ENCODE measurements at regions not wholly inside any gene's neighbourhood (a gene's known extent, or its start where the extent isn't known, plus 50 kb on each side); places are given as distances from the start of the nearest gene placed in this dataset.

DNA sequence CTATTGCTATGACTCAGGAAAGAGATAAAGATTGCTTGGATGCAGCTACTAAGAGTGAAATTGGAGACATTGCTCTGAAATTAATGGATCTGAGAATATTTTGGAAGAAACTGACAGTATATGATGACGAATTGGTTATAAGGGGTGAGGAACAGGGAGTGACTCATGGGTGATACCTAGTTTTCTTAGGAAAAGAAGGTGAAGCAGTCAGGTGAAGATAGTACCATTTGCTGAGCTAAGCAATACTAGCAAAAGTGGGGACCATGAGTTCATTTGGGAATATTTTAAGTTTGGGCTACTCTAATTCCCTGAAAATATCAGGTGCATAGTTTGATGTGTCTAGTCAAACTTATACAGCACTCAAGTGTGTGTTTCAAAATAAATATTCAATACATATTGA is 260.1 kb upstream of the NFIA start:
- Histone ChIP-seq H3K9me3 (no peaks in the 10 kb centered on the region), H3K9ac (ENCODE audit: low read depth in 2 of 2, low read length in 2 of 2) (no peak overlapping the region), H3K36me3 (no peaks in the 10 kb centered on the region), H3K27me3 (no peaks in the 10 kb centered on the region), H3K27ac (no peak overlapping the region), H3K4me1 (peaks cover 6% of the 10 kb centered on the region), H3K4me3 (no peak overlapping the region)
- no peak for DNase-seq
- intact Hi-C loops (cut with DNase I), result no loop called here
- TF ChIP-seq, protein P1, sequence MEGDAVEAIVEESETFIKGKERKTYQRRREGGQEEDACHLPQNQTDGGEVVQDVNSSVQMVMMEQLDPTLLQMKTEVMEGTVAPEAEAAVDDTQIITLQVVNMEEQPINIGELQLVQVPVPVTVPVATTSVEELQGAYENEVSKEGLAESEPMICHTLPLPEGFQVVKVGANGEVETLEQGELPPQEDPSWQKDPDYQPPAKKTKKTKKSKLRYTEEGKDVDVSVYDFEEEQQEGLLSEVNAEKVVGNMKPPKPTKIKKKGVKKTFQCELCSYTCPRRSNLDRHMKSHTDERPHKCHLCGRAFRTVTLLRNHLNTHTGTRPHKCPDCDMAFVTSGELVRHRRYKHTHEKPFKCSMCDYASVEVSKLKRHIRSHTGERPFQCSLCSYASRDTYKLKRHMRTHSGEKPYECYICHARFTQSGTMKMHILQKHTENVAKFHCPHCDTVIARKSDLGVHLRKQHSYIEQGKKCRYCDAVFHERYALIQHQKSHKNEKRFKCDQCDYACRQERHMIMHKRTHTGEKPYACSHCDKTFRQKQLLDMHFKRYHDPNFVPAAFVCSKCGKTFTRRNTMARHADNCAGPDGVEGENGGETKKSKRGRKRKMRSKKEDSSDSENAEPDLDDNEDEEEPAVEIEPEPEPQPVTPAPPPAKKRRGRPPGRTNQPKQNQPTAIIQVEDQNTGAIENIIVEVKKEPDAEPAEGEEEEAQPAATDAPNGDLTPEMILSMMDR (IDR thresholded peaks at IDR 0.05), result no peak

DNA sequence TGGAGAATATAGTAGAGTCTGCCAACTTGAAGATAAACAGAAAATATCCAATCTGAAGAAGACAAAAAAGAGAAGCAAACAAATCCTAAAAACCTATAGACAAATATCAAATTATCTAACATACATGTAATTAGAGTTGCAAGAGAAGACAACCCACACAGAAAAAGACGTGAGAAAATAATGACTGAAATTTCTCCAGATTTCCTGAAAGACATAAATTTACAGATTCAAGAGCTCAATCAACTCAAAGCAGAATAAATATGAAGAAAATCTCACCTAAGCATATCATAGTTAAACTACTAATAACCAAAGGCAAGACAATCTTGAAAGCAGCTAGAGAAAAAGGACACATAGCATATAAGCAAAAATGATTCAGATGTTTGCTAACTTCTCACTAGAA is 261.2 kb upstream of the NFIA start:
- Histone ChIP-seq H3K9me3 (no peaks in the 10 kb centered on the region), H3K36me3 (no peaks in the 10 kb centered on the region), H3K4me3 (no peak overlapping the region), H3K9ac (ENCODE audit: low read depth in 2 of 2, low read length in 2 of 2) (no peak overlapping the region), H3K4me1 (peaks cover 6% of the 10 kb centered on the region), H3K27ac (no peak overlapping the region), H3K27me3 (no peaks in the 10 kb centered on the region)
- intact Hi-C loops (cut with DNase I), result no loop called here
- TF ChIP-seq, protein P1 (IDR thresholded peaks at IDR 0.05), result no peak
- DNase-seq, result no peak

DNA sequence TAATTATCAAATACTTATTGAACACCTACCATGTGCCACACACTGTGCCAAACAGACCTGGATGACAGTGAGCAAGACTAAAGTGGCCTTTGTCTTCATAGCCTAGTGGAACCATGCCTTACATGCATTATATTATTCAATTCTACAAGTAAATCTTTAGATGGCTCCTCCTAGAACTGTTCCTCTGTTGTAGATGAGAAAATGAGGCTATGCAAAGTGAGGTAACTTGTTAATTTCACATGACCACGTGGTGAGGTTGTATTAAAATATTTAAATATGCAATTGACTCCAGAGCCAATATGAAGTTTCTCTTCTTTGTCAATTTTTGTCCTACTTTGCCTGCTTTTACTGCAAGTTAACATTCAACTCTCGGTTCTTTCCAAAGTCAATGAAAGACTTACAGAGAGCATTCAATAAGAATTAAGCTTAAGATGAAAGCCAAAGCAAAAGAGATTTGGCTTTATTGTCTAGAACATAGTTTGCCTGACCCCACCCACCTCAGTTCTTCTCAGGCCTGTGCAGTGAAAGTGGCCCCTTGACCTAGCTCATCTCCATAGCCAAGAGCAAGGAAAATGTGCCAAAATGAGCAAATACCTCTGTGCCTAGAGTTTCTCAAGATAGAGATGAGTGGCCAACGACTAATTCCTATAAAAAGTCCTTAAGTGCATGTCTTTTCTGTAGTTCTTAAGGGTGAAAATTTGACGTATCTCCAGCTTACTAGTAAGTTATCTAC is 263.2 kb upstream of the NFIA start:
- Histone ChIP-seq H3K27me3 (no peaks in the 10 kb centered on the region), H3K4me1 (no peaks in the 10 kb centered on the region), H3K9me3 (no peaks in the 10 kb centered on the region), H3K4me3 (no peak overlapping the region), H3K36me3 (no peaks in the 10 kb centered on the region), H3K27ac (no peak overlapping the region), H3K9ac (ENCODE audit: low read depth in 2 of 2, low read length in 2 of 2) (no peak overlapping the region)
- intact Hi-C loops (cut with DNase I), result no loop called here
- TF ChIP-seq, protein P1 (IDR thresholded peaks at IDR 0.05), result no peak
- DNase-seq, result no peak

DNA sequence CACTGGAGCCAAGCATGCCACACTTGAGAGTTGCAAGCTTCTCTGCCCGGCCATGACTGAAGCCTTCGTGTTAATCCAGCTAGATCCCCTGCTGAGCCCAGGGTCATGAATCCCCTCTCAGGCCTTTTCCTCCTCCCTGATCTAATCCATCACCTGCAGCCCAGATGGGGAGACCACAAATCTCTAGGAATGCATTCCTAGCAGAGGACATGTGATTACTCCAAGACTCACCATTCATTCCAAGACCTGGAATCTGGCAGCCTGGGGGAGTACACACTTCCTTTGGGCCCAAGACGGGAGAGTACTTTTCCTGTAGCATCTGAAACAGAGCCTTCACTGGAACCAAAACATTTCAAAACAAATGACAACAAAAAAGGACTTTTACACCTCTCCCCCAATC is 269.3 kb upstream of the NFIA start:
- Histone ChIP-seq H3K9me3 (no peaks in the 10 kb centered on the region), H3K4me3 (no peak overlapping the region), H3K4me1 (no peaks in the 10 kb centered on the region), H3K27ac (no peak overlapping the region), H3K36me3 (no peaks in the 10 kb centered on the region), H3K9ac (ENCODE audit: low read depth in 2 of 2, low read length in 2 of 2) (no peak overlapping the region), H3K27me3 (no peaks in the 10 kb centered on the region)
- TF ChIP-seq, protein P1 (IDR thresholded peaks at IDR 0.05), result no peak
- DNase-seq, result no peak
- intact Hi-C loops (cut with DNase I), result no loop called here

DNA sequence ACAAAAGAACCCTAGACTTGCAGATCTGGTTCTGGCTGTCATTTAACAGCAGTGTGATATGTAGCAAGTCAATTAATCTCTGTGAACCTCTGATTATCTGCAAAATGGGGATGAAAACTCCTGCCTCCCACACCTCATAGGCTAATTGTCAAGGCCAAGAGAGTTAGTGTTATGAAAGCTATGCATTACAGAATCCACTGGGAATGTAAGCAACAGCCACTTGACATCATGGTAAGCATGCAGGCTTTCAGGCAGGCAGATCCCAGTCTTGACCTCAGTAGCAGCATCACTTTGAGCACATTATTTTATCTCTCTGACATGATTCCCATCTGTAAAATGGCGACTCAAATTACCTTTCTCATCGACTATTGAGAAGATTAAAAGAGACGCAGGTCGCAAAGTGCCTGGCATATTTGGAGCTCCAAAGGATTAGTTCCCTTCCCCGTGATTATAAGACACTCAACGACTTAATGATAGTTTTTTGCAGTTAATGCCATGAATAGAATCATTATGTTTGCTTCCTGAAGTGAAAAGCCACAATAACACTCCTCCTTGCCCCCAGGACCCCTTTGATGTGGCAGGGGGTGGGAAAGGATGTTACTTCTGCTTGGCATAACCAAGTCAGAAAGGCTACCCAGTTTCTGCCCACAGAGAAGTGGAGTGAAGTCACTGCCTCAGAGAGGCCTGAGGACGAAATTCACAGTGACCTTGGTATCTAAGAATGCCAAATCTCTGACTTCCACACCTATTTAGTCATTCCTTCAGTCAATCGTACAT is 273.0 kb upstream of the NFIA start:
- no peaks in the 10 kb centered on the region for H3K9me3 ChIP-seq
- no peaks in the 10 kb centered on the region for H3K4me1 ChIP-seq
- no peaks in the 10 kb centered on the region for H3K27me3 ChIP-seq
- H3K4me3 ChIP-seq, result no peak overlapping the region
- TF ChIP-seq, protein P1 (IDR thresholded peaks at IDR 0.05), result no peak
- no peak for DNase-seq
- intact Hi-C loops (cut with DNase I), result no loop called here
- H3K27ac ChIP-seq, result no peak overlapping the region
- no peak overlapping the region for H3K9ac ChIP-seq (ENCODE audit: low read depth in 2 of 2, low read length in 2 of 2)
- no peaks in the 10 kb centered on the region for H3K36me3 ChIP-seq
